HEK293 (cell line): ENCODE measurements at regions not wholly inside any gene's neighbourhood (a gene's known extent, or its start where the extent isn't known, plus 50 kb on each side); places are given as distances from the start of the nearest gene placed in this dataset.

Source experiments
- ATF2 ChIP-seq: fragments of 450-650 bp; formaldehyde crosslinking; IDR thresholded peaks from 2 replicates; pipeline ENCODE4 v1.5.1; 2016; ENCODE audit warnings: missing biosample characterization, missing genetic modification characterization, low read depth
- CTCF ChIP-seq: fragments of 450-650 bp; formaldehyde crosslinking; IDR thresholded peaks from 2 replicates; pipeline ENCODE4 v1.5.1; 2016; ENCODE audit warnings: missing biosample characterization, missing genetic modification characterization
- GLI2 ChIP-seq: fragments of 450-650 bp; formaldehyde crosslinking; IDR thresholded peaks from 2 replicates; pipeline ENCODE4; 2017; ENCODE audit warnings: missing biosample characterization, missing genetic modification characterization, low read depth, borderline replicate concordance
- TF ChIP-seq, protein P1 (sequence below): fragments of 450-650 bp; formaldehyde crosslinking; IDR thresholded peaks from 2 replicates; pipeline ENCODE4 v1.5.1; 2016; ENCODE audit warnings: missing biosample characterization, missing genetic modification characterization

GRCh38 chr5:61755726-61756222, 423.7 kb downstream of the ZSWIM6 start:
- TF ChIP-seq ATF2 (no peak), CTCF (no peak), GLI2 (no peak)
- TF ChIP-seq, protein P1, sequence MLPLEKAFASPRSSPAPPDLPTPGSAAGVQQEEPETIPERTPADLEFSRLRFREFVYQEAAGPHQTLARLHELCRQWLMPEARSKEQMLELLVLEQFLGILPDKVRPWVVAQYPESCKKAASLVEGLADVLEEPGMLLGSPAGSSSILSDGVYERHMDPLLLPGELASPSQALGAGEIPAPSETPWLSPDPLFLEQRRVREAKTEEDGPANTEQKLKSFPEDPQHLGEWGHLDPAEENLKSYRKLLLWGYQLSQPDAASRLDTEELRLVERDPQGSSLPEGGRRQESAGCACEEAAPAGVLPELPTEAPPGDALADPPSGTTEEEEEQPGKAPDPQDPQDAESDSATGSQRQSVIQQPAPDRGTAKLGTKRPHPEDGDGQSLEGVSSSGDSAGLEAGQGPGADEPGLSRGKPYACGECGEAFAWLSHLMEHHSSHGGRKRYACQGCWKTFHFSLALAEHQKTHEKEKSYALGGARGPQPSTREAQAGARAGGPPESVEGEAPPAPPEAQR (tag by site-specific recombination): no peak
